ENCODE measurements at regions not wholly inside any gene's neighbourhood (a gene's known extent, or its start where the extent isn't known, plus 50 kb on each side); places are given as distances from the start of the nearest gene placed in this dataset.

DNA sequence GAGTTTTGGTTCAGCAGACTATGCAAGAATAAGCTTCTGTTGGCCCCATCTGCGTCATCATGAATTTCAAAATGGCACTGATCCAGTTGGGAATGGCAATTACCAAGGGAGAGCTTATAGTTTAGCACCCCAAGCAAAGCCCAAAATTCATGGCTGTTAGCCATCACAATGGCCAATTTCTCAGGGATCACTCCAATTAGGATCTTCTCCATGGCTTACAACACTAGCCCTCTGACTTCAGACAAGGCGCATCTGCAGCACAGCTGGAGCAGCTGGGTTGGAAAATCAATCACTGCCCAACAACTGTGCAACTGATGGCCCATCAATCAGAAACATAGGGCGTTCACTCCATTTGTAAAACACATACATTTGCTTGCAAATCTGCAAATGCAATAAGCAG lies 273.6 kb downstream of the SRBD1 start:
- Histone ChIP-seq H3K36me3 (ENCODE audit: insufficient read depth, low read length) (no peaks in the 10 kb centered on the region), H3K27me3 (ENCODE audit: insufficient read depth, low read length) (no peaks in the 10 kb centered on the region), H3K9me3 (ENCODE audit: low read length) (no peaks in the 10 kb centered on the region), H3K4me3 (ENCODE audit: low read length) (no peak overlapping the region), H3K4me1 (ENCODE audit: insufficient read depth, low read length) (no peaks in the 10 kb centered on the region), H2AFZ (ENCODE audit: low read depth, low read length) (no peak overlapping the region)

DNA sequence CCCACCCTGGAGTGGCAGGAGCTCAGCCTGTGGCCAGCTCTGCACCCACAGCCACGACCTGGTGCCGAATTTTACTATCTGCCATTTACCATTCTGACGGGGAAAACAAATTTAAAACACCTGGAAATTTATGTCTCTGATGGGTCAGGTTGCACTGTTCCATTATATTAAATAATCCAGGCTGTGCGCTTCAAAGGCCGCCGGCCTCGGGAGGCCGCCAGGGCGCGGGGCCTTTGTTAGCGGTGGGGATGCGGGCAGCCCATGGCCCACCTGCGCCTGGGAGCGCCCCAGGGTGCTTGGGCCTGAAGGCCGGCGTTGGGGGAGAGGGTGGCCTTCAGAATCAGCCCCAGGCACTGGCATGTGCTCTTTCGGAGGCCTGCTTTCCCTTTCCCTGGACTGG lies 276.9 kb downstream of the SRBD1 start:
- no peak overlapping the region for H3K4me3 ChIP-seq (ENCODE audit: low read length)
- no peaks in the 10 kb centered on the region for H3K4me1 ChIP-seq (ENCODE audit: insufficient read depth, low read length)
- no peak overlapping the region for H2AFZ ChIP-seq (ENCODE audit: low read depth, low read length)
- no peaks in the 10 kb centered on the region for H3K36me3 ChIP-seq (ENCODE audit: insufficient read depth, low read length)
- H3K27me3 ChIP-seq (ENCODE audit: insufficient read depth, low read length), result no peaks in the 10 kb centered on the region
- H3K9me3 ChIP-seq (ENCODE audit: low read length), result no peaks in the 10 kb centered on the region

GRCh38 chr2:45332567-45332966 lies 278.5 kb downstream of the SRBD1 start:
- Histone ChIP-seq H3K4me3 (ENCODE audit: low read length) (no peak overlapping the region), H3K4me1 (ENCODE audit: insufficient read depth, low read length) (no peaks in the 10 kb centered on the region), H3K27me3 (ENCODE audit: insufficient read depth, low read length) (no peaks in the 10 kb centered on the region), H2AFZ (ENCODE audit: low read depth, low read length) (no peak overlapping the region), H3K36me3 (ENCODE audit: insufficient read depth, low read length) (no peaks in the 10 kb centered on the region), H3K9me3 (ENCODE audit: low read length) (no peaks in the 10 kb centered on the region)

- no peak overlapping the region for H2AFZ ChIP-seq (ENCODE audit: low read depth, low read length)
- no peaks in the 10 kb centered on the region for H3K4me1 ChIP-seq (ENCODE audit: insufficient read depth, low read length)
- no peaks in the 10 kb centered on the region for H3K27me3 ChIP-seq (ENCODE audit: insufficient read depth, low read length)
- H3K9me3 ChIP-seq (ENCODE audit: low read length), result no peaks in the 10 kb centered on the region
- H3K4me3 ChIP-seq (ENCODE audit: low read length), result no peak overlapping the region
- H3K36me3 ChIP-seq (ENCODE audit: insufficient read depth, low read length), result no peaks in the 10 kb centered on the region
These were observed 279.0 kb downstream of the SRBD1 start for GRCh38 chr2:45332094-45332493.

GRCh38 chr2:45331410-45331786 lies 279.7 kb downstream of the SRBD1 start:
- Histone ChIP-seq H3K36me3 (ENCODE audit: insufficient read depth, low read length) (no peaks in the 10 kb centered on the region), H3K4me1 (ENCODE audit: insufficient read depth, low read length) (no peaks in the 10 kb centered on the region), H3K9me3 (ENCODE audit: low read length) (no peaks in the 10 kb centered on the region), H3K4me3 (ENCODE audit: low read length) (no peak overlapping the region), H2AFZ (ENCODE audit: low read depth, low read length) (no peak overlapping the region), H3K27me3 (ENCODE audit: insufficient read depth, low read length) (no peaks in the 10 kb centered on the region)

- no peak overlapping the region for H3K4me3 ChIP-seq (ENCODE audit: low read length)
- no peak overlapping the region for H2AFZ ChIP-seq (ENCODE audit: low read depth, low read length)
- H3K9me3 ChIP-seq (ENCODE audit: low read length), result no peaks in the 10 kb centered on the region
- no peaks in the 10 kb centered on the region for H3K4me1 ChIP-seq (ENCODE audit: insufficient read depth, low read length)
- no peaks in the 10 kb centered on the region for H3K27me3 ChIP-seq (ENCODE audit: insufficient read depth, low read length)
- H3K36me3 ChIP-seq (ENCODE audit: insufficient read depth, low read length), result no peaks in the 10 kb centered on the region
These were observed 280.2 kb downstream of the SRBD1 start for GRCh38 chr2:45330637-45331409.

- Histone ChIP-seq H3K9me3 (ENCODE audit: low read length) (no peaks in the 10 kb centered on the region), H2AFZ (ENCODE audit: low read depth, low read length) (no peak overlapping the region), H3K27me3 (ENCODE audit: insufficient read depth, low read length) (no peaks in the 10 kb centered on the region), H3K4me3 (ENCODE audit: low read length) (no peak overlapping the region), H3K4me1 (ENCODE audit: insufficient read depth, low read length) (no peaks in the 10 kb centered on the region), H3K36me3 (ENCODE audit: insufficient read depth, low read length) (no peaks in the 10 kb centered on the region)
These were observed 281.0 kb downstream of the SRBD1 start for GRCh38 chr2:45330108-45330507.

DNA sequence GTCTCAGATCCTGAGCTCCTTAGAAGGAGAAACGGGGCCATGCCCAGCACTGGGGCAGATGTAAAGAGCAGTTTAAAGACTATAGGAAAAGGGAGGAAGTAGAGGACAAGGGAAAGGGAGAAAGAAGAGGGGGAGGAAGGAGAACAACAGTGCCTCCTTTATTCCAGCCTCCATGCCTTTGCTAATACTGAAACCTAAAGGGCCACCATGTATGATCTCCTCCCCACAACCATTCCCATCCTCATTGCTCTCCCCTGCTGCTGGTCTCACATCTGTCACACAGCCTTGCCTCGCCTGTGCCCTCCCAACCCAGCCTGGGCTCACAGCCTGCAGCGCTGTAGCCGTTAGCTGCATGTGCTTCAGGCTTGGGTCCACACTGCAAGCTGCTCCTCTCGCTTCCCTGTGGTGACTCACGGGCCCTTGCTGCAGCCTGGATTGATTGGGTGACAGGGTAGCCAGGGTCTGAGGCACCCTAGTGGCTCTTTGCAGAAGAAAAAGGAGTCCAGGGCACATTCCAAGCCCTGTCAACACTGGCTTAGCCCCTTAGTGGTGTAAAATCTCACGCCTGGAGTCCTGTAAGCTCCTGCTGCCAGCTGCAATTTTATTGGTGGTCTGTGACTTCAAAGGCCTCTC lies 281.9 kb downstream of the SRBD1 start:
- no peaks in the 10 kb centered on the region for H3K27me3 ChIP-seq (ENCODE audit: insufficient read depth, low read length)
- no peaks in the 10 kb centered on the region for H3K36me3 ChIP-seq (ENCODE audit: insufficient read depth, low read length)
- no peak overlapping the region for H3K4me3 ChIP-seq (ENCODE audit: low read length)
- H2AFZ ChIP-seq (ENCODE audit: low read depth, low read length), result no peak overlapping the region
- no peaks in the 10 kb centered on the region for H3K9me3 ChIP-seq (ENCODE audit: low read length)
- no peaks in the 10 kb centered on the region for H3K4me1 ChIP-seq (ENCODE audit: insufficient read depth, low read length)

DNA sequence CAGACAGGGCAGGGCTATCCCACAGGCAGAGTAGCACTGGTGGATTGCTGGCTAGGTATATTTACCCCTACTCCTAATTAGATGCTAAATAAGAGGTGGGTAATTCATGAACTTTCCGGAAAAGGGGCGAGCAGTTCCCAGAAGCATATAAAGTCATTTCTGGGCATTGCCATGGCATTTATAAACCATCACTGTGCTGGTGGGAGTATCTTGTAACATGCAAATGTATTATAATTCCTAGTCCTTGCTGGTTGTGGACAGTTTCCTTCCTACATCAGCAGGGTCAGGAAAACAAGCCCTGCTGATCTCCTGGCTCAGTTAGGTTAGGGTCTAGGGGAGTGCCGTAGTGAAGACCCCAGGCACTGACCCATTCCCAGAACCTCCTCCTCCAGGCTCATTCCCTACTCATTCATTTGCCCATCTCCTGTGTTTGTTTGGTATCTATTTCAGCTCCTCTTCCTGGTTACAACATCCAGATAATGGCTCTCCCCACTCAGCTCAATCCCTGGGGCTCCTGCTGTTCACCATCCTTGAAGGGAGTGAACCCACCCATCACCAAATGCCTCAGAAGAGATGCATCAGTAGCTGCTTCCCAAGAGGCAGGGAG lies 282.7 kb downstream of the SRBD1 start:
- H3K27me3 ChIP-seq (ENCODE audit: insufficient read depth, low read length), result no peaks in the 10 kb centered on the region
- H2AFZ ChIP-seq (ENCODE audit: low read depth, low read length), result no peak overlapping the region
- H3K36me3 ChIP-seq (ENCODE audit: insufficient read depth, low read length), result no peaks in the 10 kb centered on the region
- no peaks in the 10 kb centered on the region for H3K9me3 ChIP-seq (ENCODE audit: low read length)
- no peak overlapping the region for H3K4me3 ChIP-seq (ENCODE audit: low read length)
- no peaks in the 10 kb centered on the region for H3K4me1 ChIP-seq (ENCODE audit: insufficient read depth, low read length)

DNA sequence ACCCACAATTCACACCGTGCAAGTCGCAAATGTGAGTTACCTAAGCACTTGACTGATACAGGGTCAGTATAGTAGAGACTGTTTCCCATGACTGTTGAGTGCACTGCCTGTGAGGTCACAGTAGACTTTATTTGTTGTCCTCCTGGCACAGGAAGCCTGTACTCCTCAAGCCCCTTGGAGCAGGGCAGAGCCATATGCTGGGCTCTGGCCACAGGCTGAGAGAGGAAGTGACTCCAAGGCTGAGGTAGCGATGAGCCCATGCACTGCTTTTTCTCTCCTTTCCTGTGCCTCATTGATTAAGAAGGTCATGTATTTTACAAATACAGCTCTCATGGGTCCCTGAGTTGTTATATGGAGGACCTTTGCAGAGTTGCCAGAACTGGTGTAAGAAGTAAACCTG lies 287.7 kb downstream of the SRBD1 start:
- H3K9me3 ChIP-seq (ENCODE audit: low read length), result no peaks in the 10 kb centered on the region
- H3K4me3 ChIP-seq (ENCODE audit: low read length), result no peak overlapping the region
- no peak overlapping the region for H2AFZ ChIP-seq (ENCODE audit: low read depth, low read length)
- H3K27me3 ChIP-seq (ENCODE audit: insufficient read depth, low read length), result no peaks in the 10 kb centered on the region
- no peaks in the 10 kb centered on the region for H3K4me1 ChIP-seq (ENCODE audit: insufficient read depth, low read length)
- no peaks in the 10 kb centered on the region for H3K36me3 ChIP-seq (ENCODE audit: insufficient read depth, low read length)

DNA sequence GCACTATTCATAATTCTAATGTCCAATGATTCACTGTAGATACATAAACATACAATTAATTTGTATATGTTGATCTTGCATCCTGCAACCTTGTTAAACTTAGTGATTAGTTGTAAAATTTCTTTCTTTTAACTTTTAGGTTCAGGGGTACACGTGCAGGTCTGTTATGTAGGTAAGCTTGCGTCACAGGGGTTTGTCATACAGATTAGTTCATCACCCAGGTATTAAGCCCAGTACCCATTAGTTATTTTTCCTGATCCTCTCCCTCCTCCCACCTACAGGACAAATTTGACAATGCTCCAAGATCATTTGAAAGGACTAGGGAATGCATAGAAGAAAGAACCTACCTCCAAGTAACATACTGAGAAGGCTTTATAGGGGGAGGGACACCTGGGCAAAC lies 290.1 kb downstream of the SRBD1 start:
- no peak overlapping the region for H3K4me3 ChIP-seq (ENCODE audit: low read length)
- no peak overlapping the region for H2AFZ ChIP-seq (ENCODE audit: low read depth, low read length)
- H3K36me3 ChIP-seq (ENCODE audit: insufficient read depth, low read length), result no peaks in the 10 kb centered on the region
- H3K27me3 ChIP-seq (ENCODE audit: insufficient read depth, low read length), result peaks cover 2% of the 10 kb centered on the region
- H3K9me3 ChIP-seq (ENCODE audit: low read length), result no peaks in the 10 kb centered on the region
- no peaks in the 10 kb centered on the region for H3K4me1 ChIP-seq (ENCODE audit: insufficient read depth, low read length)

- no peak overlapping the region for H2AFZ ChIP-seq (ENCODE audit: low read depth, low read length)
- H3K27me3 ChIP-seq (ENCODE audit: insufficient read depth, low read length), result peaks cover 4% of the 10 kb centered on the region
- no peaks in the 10 kb centered on the region for H3K9me3 ChIP-seq (ENCODE audit: low read length)
- no peak overlapping the region for H3K4me3 ChIP-seq (ENCODE audit: low read length)
- H3K4me1 ChIP-seq (ENCODE audit: insufficient read depth, low read length), result no peaks in the 10 kb centered on the region
- H3K36me3 ChIP-seq (ENCODE audit: insufficient read depth, low read length), result no peaks in the 10 kb centered on the region
These were observed 291.2 kb downstream of the SRBD1 start for GRCh38 chr2:45319683-45320455.

- no peak overlapping the region for H2AFZ ChIP-seq (ENCODE audit: low read depth, low read length)
- H3K4me3 ChIP-seq (ENCODE audit: low read length), result no peak overlapping the region
- no peaks in the 10 kb centered on the region for H3K4me1 ChIP-seq (ENCODE audit: insufficient read depth, low read length)
- no peaks in the 10 kb centered on the region for H3K36me3 ChIP-seq (ENCODE audit: insufficient read depth, low read length)
- H3K27me3 ChIP-seq (ENCODE audit: insufficient read depth, low read length), result peaks cover 4% of the 10 kb centered on the region
- no peaks in the 10 kb centered on the region for H3K9me3 ChIP-seq (ENCODE audit: low read length)
These were observed 292.4 kb downstream of the SRBD1 start for GRCh38 chr2:45318686-45319085.
